ENCODE measurements at regions not wholly inside any gene's neighbourhood (a gene's known extent, or its start where the extent isn't known, plus 50 kb on each side); places are given as distances from the start of the nearest gene placed in this dataset.

DNA sequence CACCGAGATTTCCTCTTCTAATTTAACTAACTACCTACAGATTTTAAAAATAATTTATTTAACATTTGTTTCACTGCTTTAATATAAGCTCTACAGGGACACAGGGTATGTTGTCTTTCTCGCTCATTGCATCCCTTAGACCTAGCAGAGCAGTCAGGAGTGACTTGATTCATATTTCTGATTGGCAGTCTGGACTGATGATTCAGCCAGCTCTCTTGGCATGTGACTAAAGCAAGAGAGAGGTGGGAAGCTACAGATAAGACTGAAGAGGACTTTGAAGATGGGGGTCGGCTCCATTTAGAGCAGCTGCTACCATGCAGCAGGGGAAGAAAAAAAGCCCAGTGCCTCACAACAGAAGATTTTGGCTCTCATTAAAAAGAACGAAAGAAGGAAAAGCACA lies 173.4 kb upstream of the STK32A start:
- TF ChIP-seq, protein P1, sequence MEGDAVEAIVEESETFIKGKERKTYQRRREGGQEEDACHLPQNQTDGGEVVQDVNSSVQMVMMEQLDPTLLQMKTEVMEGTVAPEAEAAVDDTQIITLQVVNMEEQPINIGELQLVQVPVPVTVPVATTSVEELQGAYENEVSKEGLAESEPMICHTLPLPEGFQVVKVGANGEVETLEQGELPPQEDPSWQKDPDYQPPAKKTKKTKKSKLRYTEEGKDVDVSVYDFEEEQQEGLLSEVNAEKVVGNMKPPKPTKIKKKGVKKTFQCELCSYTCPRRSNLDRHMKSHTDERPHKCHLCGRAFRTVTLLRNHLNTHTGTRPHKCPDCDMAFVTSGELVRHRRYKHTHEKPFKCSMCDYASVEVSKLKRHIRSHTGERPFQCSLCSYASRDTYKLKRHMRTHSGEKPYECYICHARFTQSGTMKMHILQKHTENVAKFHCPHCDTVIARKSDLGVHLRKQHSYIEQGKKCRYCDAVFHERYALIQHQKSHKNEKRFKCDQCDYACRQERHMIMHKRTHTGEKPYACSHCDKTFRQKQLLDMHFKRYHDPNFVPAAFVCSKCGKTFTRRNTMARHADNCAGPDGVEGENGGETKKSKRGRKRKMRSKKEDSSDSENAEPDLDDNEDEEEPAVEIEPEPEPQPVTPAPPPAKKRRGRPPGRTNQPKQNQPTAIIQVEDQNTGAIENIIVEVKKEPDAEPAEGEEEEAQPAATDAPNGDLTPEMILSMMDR (IDR thresholded peaks at IDR 0.05) = no peak
- TF ChIP-seq EZH2phosphoT487 (IDR thresholded peaks at IDR 0.05) (no peak), EZH2 (IDR thresholded peaks at IDR 0.05) (no peak)
